K562 (cell line): ENCODE measurements at regions not wholly inside any gene's neighbourhood (a gene's known extent, or its start where the extent isn't known, plus 50 kb on each side); places are given as distances from the start of the nearest gene placed in this dataset.

Source experiments
- ATAC-seq: fragments of 200-7000 bp; cut with Tn5 transposase; 3 replicates; pipeline ENCODE4 v1.9.1; 2020; ENCODE audit warnings: moderate library complexity
- BruUV-seq: library from RNA; stranded (reverse); fragments of 400-500 nt; replicated peaks from 2 replicates; lab custom pipeline; 2021; lab: Mats Ljungman, UMichigan
- CTCF ChIA-PET: fragments of 300-600 bp; formaldehyde crosslinking; extraction: SDS; loops from one replicate; lab custom pipeline; 2021; ENCODE audit warnings: low intra/inter-chr PET ratio; lab: Yijun Ruan, JAX
- POLR2A ChIA-PET: fragments of 300-600, 350-650 bp; sonication (Branson Sonifier 250); formaldehyde crosslinking; extraction: SDS; loops from one replicate; lab custom pipeline; 2021; ENCODE audit warnings: antibody characterized with exemption, inconsistent platforms; lab: Yijun Ruan, JAX
- DNase-seq, 4 experiments: peaks; one replicate each; pipeline versions ENCODE4 v3.0.0 to v3.0.0-alpha.2; 2011 to 2018; ENCODE audit warnings: low spot score in 3 of 4, mixed read lengths in 3 of 4; ENCODE audit errors: extremely low read depth in 1 of 4
- FAIRE-seq: peaks from 2 replicates; lab custom pipeline; 2011; peaks lifted over from hg19 to GRCh38; lab: Jason Lieb, UNC
- H2AFZ ChIP-seq: 2 replicates; pipeline ENCODE4 v1.6.0; 2011; ENCODE audit warnings: low read depth, low read length, control low read depth, inconsistent platforms
- H3K27ac ChIP-seq: fragments of 200-600 bp; 3 replicates; pipeline ENCODE4 v1.8.0; 2011; ENCODE audit warnings: low read depth, mild to moderate bottlenecking, control low read depth, inconsistent platforms, low read length, moderate library complexity, mixed read lengths; ENCODE audit errors: extremely low read depth
- H3K27me3 ChIP-seq, 2 experiments: fragments of 300-600 bp in 1 of 2; 2 replicates in 1 of 2; 3 replicates in 1 of 2; pipeline versions ENCODE4 v1.6.0 to v1.8.0; 2011; ENCODE audit warnings: inconsistent platforms in 2 of 2, low read length in 2 of 2, mild to moderate bottlenecking in 1 of 2, mixed read lengths in 1 of 2, moderate library complexity in 1 of 2; ENCODE audit not compliant: control insufficient read depth in 2 of 2, insufficient read depth in 2 of 2
- H3K36me3 ChIP-seq: fragments of 300-600 bp; 3 replicates; pipeline ENCODE4 v1.8.0; 2011; ENCODE audit warnings: mild to moderate bottlenecking, low read length, inconsistent platforms; ENCODE audit not compliant: control insufficient read depth, insufficient read depth
- H3K4me1 ChIP-seq, 2 experiments: fragments of 200-600 bp in 1 of 2; replicated peaks in 1 of 2; 2 replicates in 1 of 2; 3 replicates in 1 of 2; pipeline versions ENCODE4 v1.5.1 to v1.8.0; 2011; ENCODE audit warnings: inconsistent platforms in 2 of 2, low read length in 2 of 2, mild to moderate bottlenecking in 1 of 2, mixed read lengths in 1 of 2, moderate library complexity in 1 of 2; ENCODE audit not compliant: control insufficient read depth in 2 of 2, insufficient read depth in 2 of 2
- H3K4me2 ChIP-seq: 2 replicates; pipeline ENCODE4 v1.6.1; 2011; ENCODE audit warnings: low read length, control low read depth, inconsistent platforms, mixed read lengths; ENCODE audit not compliant: insufficient read depth
- H3K4me3 ChIP-seq: fragments of 200-600 bp; sonication (generic), shearing (Covaris generic); 2 replicates; pipeline ENCODE4 v1.5.1; 2016; ENCODE audit warnings: control low read depth, inconsistent platforms
- H3K79me2 ChIP-seq: fragments of 200-600 bp; 3 replicates; pipeline ENCODE4 v1.8.0; 2011; ENCODE audit warnings: low read length, inconsistent platforms; ENCODE audit not compliant: control insufficient read depth, insufficient read depth
- H3K9ac ChIP-seq, 2 experiments: 2 replicates each; pipeline versions ENCODE4 v1.6.0 to v1.6.1; 2011; ENCODE audit warnings: low read depth in 2 of 2, low read length in 2 of 2, control low read depth in 1 of 2, inconsistent platforms in 1 of 2, mild to moderate bottlenecking in 1 of 2, mixed read lengths in 1 of 2; ENCODE audit not compliant: insufficient read depth in 1 of 2
- H3K9me1 ChIP-seq: one replicate; pipeline ENCODE4 v1.6.0; 2011; ENCODE audit warnings: inconsistent platforms, mild to moderate bottlenecking, low read length, moderate library complexity; ENCODE audit not compliant: control insufficient read depth, insufficient read depth
- H3K9me3 ChIP-seq: replicated peaks from 2 replicates; pipeline ENCODE4 v1.5.1; 2011; ENCODE audit warnings: low read depth, low read length, inconsistent platforms; ENCODE audit not compliant: control insufficient read depth, insufficient read depth
- H4K20me1 ChIP-seq: replicated peaks from 2 replicates; pipeline ENCODE4 v1.6.1; 2011; ENCODE audit warnings: low read length, inconsistent platforms, mixed read lengths; ENCODE audit not compliant: control insufficient read depth, insufficient read depth
- BRF1 ChIP-seq: IDR thresholded peaks from 3 replicates; pipeline ENCODE4 v1.6.1; 2011; ENCODE audit warnings: borderline replicate concordance, mild to moderate bottlenecking; ENCODE audit not compliant: insufficient read length; ENCODE audit errors: extremely low read depth
- EHMT2 ChIP-seq: fragments of 450-650 bp; IDR thresholded peaks from 2 replicates; pipeline ENCODE4 v1.6.1; 2018; ENCODE audit warnings: antibody characterized with exemption
- ERF ChIP-seq: fragments of 450-650 bp; formaldehyde crosslinking; IDR thresholded peaks from 2 replicates; pipeline ENCODE4 v1.4.0; 2020; ENCODE audit warnings: mild to moderate bottlenecking, mixed read lengths
- HMG20A ChIP-seq: fragments of 450-650 bp; formaldehyde crosslinking; conservative IDR thresholded peaks from 2 replicates; pipeline ENCODE4 v1.4.0; 2020; ENCODE audit warnings: mild to moderate bottlenecking, mixed read lengths
- LEF1 ChIP-seq: fragments of 450-650 bp; IDR thresholded peaks from 2 replicates; pipeline ENCODE4 v1.6.1; 2016; ENCODE audit warnings: mild to moderate bottlenecking
- NEUROD1 ChIP-seq: fragments of 150-350 bp; IDR thresholded peaks from 2 replicates; pipeline ENCODE4 v1.6.1; 2014; ENCODE audit warnings: borderline replicate concordance, low read length, low read depth; ENCODE audit not compliant: partially characterized antibody
- POLR2H ChIP-seq: IDR thresholded peaks from 2 replicates; pipeline ENCODE4 v1.6.1; 2016; ENCODE audit warnings: missing genetic modification characterization, low read depth, mild to moderate bottlenecking, control low read depth, missing compliant biosample characterization, moderate library complexity
- RBM17 ChIP-seq: fragments of 200-400 bp; formaldehyde crosslinking; IDR thresholded peaks from 2 replicates; pipeline ENCODE4 v1.6.1; 2017; ENCODE audit warnings: low read depth, mild to moderate bottlenecking, low read length, borderline replicate concordance
- TCF7L2 ChIP-seq: fragments of 150-350 bp; IDR thresholded peaks from 2 replicates; pipeline ENCODE4 v1.6.1; 2016; ENCODE audit warnings: low read depth, mild to moderate bottlenecking, low read length, moderate library complexity
- ZNF639 ChIP-seq, 2 experiments: fragments of 200-800 bp in 1 of 2; sonication (Bioruptor generic) in 1 of 2; sonication (generic) in 1 of 2; formaldehyde crosslinking in 1 of 2; IDR thresholded peaks in 1 of 2; conservative IDR thresholded peaks in 1 of 2; 2 replicates each; pipeline versions ENCODE4 v1.5.0 to v1.6.1; 2016 to 2020; ENCODE audit warnings: missing compliant biosample characterization in 1 of 2, missing genetic modification characterization in 1 of 2, missing genetic modification reagents in 1 of 2
- WGBS: fragments of 100-300 bp; shearing (Covaris generic); methylation state at CpG from one replicate; pipeline ENCODE4 v1.1.6; 2016; ENCODE audit warnings: low coverage, mixed read lengths; ENCODE audit not compliant: insufficient coverage; ENCODE audit errors: missing lambda C conversion rate; 5-methylcytosine and 5-hydroxymethylcytosine counted together
- in situ Hi-C: fragments of 300-500 bp; cut with MboI; formaldehyde crosslinking; loops from 4 replicates; pipeline ENCODE4 v1.15.0; 2018; ENCODE audit warnings: inconsistent platforms, mixed read lengths
- intact Hi-C: fragments of 100-400 bp; cut with micrococcal nuclease; formaldehyde crosslinking; loops from 2 replicates; pipeline ENCODE4 v1.14.2; 2022
- TF ChIP-seq, protein P1 (sequence below): sonication (generic); formaldehyde crosslinking; IDR thresholded peaks from 2 replicates; pipeline ENCODE4 v1.8.1; 2022; ENCODE audit warnings: missing genetic modification reagents
- TF ChIP-seq, protein P2 (sequence below): sonication (generic); formaldehyde crosslinking; IDR thresholded peaks from 2 replicates; pipeline ENCODE4 v1.8.0; 2022; ENCODE audit warnings: mild to moderate bottlenecking, missing genetic modification reagents, borderline replicate concordance

- intact Hi-C loops: no loop called here
- Histone ChIP-seq H4K20me1 (no peaks in the 10 kb centered on the region), H3K27ac (no peak overlapping the region), H3K9me3 (no peaks in the 10 kb centered on the region), H3K79me2 (no peaks in the 10 kb centered on the region), H3K4me1 (no peaks in the 10 kb centered on the region), H3K27me3 (no peaks in the 10 kb centered on the region), H3K9me1 (no peaks in the 10 kb centered on the region), H3K4me3 (no peak overlapping the region), H3K36me3 (no peaks in the 10 kb centered on the region), H3K4me2 (no peak overlapping the region), H2AFZ (no peak overlapping the region)
- no TSS peak for BruUV-seq
- in situ Hi-C loops: no loop called here
- CTCF ChIA-PET: no interaction called here
- no peak for DNase-seq
- ATAC-seq: no peak
- WGBS: 0% methylated on average over 1 of the region's 1 CpG
- no peak for FAIRE-seq
- TF ChIP-seq EHMT2 (no peak), POLR2H (tag) (no peak), BRF1 (no peak), RBM17 (no peak), LEF1 (no peak)
- TF ChIP-seq, all 486 proteins: peak for 0
- no peak overlapping the region for H3K9ac ChIP-seq
- POLR2A ChIA-PET: no interaction called here
Measured at GRCh38 chr5:165631235-165631634, 2125.8 kb downstream of the MAT2B start.

- Histone ChIP-seq H3K36me3 (no peaks in the 10 kb centered on the region), H3K9me1 (no peaks in the 10 kb centered on the region), H3K27ac (no peak overlapping the region), H3K27me3 (no peaks in the 10 kb centered on the region), H3K4me2 (no peak overlapping the region), H3K4me1 (no peaks in the 10 kb centered on the region), H3K9me3 (no peaks in the 10 kb centered on the region; the same call in 1 of the 2 replicates), H3K9ac (no peak overlapping the region), H2AFZ (no peak overlapping the region), H3K79me2 (no peaks in the 10 kb centered on the region), H3K4me3 (no peak overlapping the region), H4K20me1 (no peaks in the 10 kb centered on the region)
- FAIRE-seq: no peak
- ChIA-PET POLR2A (no interaction called here), CTCF (no interaction called here)
- in situ Hi-C loops: no loop called here
- BruUV-seq: no TSS peak
- 0% methylated on average over 2 of the region's 2 CpGs for WGBS
- TF ChIP-seq, protein P1, sequence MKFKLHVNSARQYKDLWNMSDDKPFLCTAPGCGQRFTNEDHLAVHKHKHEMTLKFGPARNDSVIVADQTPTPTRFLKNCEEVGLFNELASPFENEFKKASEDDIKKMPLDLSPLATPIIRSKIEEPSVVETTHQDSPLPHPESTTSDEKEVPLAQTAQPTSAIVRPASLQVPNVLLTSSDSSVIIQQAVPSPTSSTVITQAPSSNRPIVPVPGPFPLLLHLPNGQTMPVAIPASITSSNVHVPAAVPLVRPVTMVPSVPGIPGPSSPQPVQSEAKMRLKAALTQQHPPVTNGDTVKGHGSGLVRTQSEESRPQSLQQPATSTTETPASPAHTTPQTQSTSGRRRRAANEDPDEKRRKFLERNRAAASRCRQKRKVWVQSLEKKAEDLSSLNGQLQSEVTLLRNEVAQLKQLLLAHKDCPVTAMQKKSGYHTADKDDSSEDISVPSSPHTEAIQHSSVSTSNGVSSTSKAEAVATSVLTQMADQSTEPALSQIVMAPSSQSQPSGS: no peak
- TF ChIP-seq TCF7L2: no peak
- no peak for TF ChIP-seq NEUROD1
- TF ChIP-seq ERF (CRISPR knock-in tag): no peak
- TF ChIP-seq, protein P2, sequence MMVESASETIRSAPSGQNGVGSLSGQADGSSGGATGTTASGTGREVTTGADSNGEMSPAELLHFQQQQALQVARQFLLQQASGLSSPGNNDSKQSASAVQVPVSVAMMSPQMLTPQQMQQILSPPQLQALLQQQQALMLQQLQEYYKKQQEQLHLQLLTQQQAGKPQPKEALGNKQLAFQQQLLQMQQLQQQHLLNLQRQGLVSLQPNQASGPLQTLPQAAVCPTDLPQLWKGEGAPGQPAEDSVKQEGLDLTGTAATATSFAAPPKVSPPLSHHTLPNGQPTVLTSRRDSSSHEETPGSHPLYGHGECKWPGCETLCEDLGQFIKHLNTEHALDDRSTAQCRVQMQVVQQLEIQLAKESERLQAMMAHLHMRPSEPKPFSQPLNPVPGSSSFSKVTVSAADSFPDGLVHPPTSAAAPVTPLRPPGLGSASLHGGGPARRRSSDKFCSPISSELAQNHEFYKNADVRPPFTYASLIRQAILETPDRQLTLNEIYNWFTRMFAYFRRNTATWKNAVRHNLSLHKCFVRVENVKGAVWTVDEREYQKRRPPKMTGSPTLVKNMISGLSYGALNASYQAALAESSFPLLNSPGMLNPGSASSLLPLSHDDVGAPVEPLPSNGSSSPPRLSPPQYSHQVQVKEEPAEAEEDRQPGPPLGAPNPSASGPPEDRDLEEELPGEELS: no peak
- no peak for TF ChIP-seq HMG20A (CRISPR knock-in tag)
- no peak for TF ChIP-seq ZNF639 (CRISPR knock-in tag; conservative IDR thresholded peaks at IDR 0.05 in 1 of 2, IDR thresholded peaks at IDR 0.05 in 1 of 2)
- TF ChIP-seq, all 486 proteins: peak for 0
- intact Hi-C loops: no loop called here
- no peak for DNase-seq
- no peak for ATAC-seq
Measured at GRCh38 chr5:165642366-165642765, 2136.9 kb downstream of the MAT2B start.
